OCI-LY3 (cell line): ENCODE measurements at regions not wholly inside any gene's neighbourhood (a gene's known extent, or its start where the extent isn't known, plus 50 kb on each side); places are given as distances from the start of the nearest gene placed in this dataset.
"Not testable (repeated sequence)": the region's sequence is repeated elsewhere in the genome, so short reads cannot be mapped to it uniquely, and the experiment has no call there.

Experiments used
- CTCF ChIP-seq: fragments of 200-600, 300-600 bp; sonication (generic); IDR thresholded peaks from 2 replicates; pipeline ENCODE4 v1.5.1; 2014; ENCODE audit warnings: antibody characterized with exemption, low read length, low read depth
- EZH2phosphoT487 ChIP-seq: fragments of 200-600 bp; shearing (Covaris generic); IDR thresholded peaks from 2 replicates; pipeline ENCODE4 v1.6.1; 2018; ENCODE audit warnings: antibody characterized with exemption, mixed run types, low read depth

- TF ChIP-seq CTCF, EZH2phosphoT487: not testable (repeated sequence)
These were observed 142.9 kb downstream of the GOLGA6L6 start for GRCh38 chr15:20398680-20399079.
